Ovary (tissue), 3 donors: ENCODE measurements at regions not wholly inside any gene's neighbourhood (a gene's known extent, or its start where the extent isn't known, plus 50 kb on each side); places are given as distances from the start of the nearest gene placed in this dataset.

ENCODE experiments used
- EP300 ChIP-seq: sonication (generic); formaldehyde crosslinking; IDR thresholded peaks from one replicate; pipeline ENCODE4 v1.6.1; 2017; ENCODE audit warnings: antibody characterized with exemption
- POLR2A ChIP-seq: fragments of 450-650 bp; IDR thresholded peaks from one replicate; pipeline ENCODE4 v1.6.1; 2017; ENCODE audit warnings: antibody characterized with exemption, mild to moderate bottlenecking, moderate library complexity
- TF ChIP-seq, protein P1 (sequence below), 3 donors: fragments of 450-650 bp in 2 of 3; fragments of 200-600 bp in 1 of 3; IDR thresholded peaks; one replicate each; pipeline versions ENCODE4 v1.5.1 to v1.8.0; 2016 to 2022; ENCODE audit warnings: antibody characterized with exemption in 3 of 3, mild to moderate bottlenecking in 1 of 3
- donor health status: DM: no; HTN: no; CAD: no.

DNA sequence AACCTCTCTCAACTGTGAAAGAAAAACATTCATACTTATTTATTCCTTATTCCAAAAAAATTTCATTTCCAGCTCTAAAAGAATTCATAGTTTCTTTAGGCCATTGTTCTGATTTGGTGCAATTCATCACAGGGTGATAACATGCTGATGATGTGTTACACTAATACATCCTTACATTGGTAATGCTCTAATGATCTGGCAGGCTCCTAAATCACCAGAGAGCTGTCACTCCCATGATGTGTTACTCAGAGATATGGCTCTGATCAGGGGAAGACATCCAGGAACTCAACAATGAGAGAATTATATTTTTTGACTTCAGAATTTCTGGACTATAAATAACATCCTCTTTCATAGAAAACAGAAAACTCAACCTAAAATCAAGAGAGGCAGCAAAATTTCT is 209.3 kb downstream of the CHD9NB start:
- TF ChIP-seq, protein P1, sequence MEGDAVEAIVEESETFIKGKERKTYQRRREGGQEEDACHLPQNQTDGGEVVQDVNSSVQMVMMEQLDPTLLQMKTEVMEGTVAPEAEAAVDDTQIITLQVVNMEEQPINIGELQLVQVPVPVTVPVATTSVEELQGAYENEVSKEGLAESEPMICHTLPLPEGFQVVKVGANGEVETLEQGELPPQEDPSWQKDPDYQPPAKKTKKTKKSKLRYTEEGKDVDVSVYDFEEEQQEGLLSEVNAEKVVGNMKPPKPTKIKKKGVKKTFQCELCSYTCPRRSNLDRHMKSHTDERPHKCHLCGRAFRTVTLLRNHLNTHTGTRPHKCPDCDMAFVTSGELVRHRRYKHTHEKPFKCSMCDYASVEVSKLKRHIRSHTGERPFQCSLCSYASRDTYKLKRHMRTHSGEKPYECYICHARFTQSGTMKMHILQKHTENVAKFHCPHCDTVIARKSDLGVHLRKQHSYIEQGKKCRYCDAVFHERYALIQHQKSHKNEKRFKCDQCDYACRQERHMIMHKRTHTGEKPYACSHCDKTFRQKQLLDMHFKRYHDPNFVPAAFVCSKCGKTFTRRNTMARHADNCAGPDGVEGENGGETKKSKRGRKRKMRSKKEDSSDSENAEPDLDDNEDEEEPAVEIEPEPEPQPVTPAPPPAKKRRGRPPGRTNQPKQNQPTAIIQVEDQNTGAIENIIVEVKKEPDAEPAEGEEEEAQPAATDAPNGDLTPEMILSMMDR (IDR thresholded peaks at IDR 0.05), result no peak
- TF ChIP-seq POLR2A (no peak), EP300 (no peak)
